Esophagus muscularis mucosa (tissue), 4 donors: ENCODE measurements at regions not wholly inside any gene's neighbourhood (a gene's known extent, or its start where the extent isn't known, plus 50 kb on each side); places are given as distances from the start of the nearest gene placed in this dataset.

ENCODE experiments used
- DNase-seq: peaks from one replicate; pipeline ENCODE4 v3.0.0-alpha.2; 2017; ENCODE audit errors: extremely low spot score
- H3K27ac ChIP-seq, 4 donors: fragments of 200-600 bp; sonication (generic); replicated peaks in 1 of 4; 1 replicate in 3 of 4; 2 replicates in 1 of 4; pipeline ENCODE4 v1.5.1; 2016 to 2019; ENCODE audit warnings: mild to moderate bottlenecking in 1 of 4
- H3K27me3 ChIP-seq, 4 donors: fragments of 200-600 bp; sonication (generic); one replicate each; pipeline versions ENCODE4 v1.5.1 to v1.6.0; 2016 to 2019
- H3K36me3 ChIP-seq, 4 donors: fragments of 200-600 bp; sonication (generic); one replicate each; pipeline ENCODE4 v1.5.1; 2016 to 2019
- H3K4me1 ChIP-seq, 4 donors: fragments of 200-600 bp; sonication (generic); one replicate each; pipeline ENCODE4 v1.5.1; 2016 to 2019
- H3K4me3 ChIP-seq, 4 donors: fragments of 200-600 bp; sonication (generic); 1 replicate in 2 of 4; 2 replicates in 2 of 4; pipeline ENCODE4 v1.5.1; 2016 to 2019; ENCODE audit warnings: mild to moderate bottlenecking in 4 of 4, moderate library complexity in 1 of 4
- H3K9me3 ChIP-seq, 4 donors: fragments of 200-600 bp; sonication (generic); 1 replicate in 3 of 4; 2 replicates in 1 of 4; pipeline ENCODE4 v1.5.1; 2016 to 2019
- EP300 ChIP-seq: sonication (generic); formaldehyde crosslinking; IDR thresholded peaks from one replicate; pipeline ENCODE4 v1.6.1; 2017; ENCODE audit warnings: antibody characterized with exemption
- POLR2A ChIP-seq: fragments of 450-650 bp; IDR thresholded peaks from one replicate; pipeline ENCODE4 v1.6.1; 2017; ENCODE audit warnings: antibody characterized with exemption, moderate library complexity, mild to moderate bottlenecking, low read depth
- POLR2AphosphoS5 ChIP-seq, 2 donors: sonication (generic); formaldehyde crosslinking; IDR thresholded peaks; one replicate each; pipeline ENCODE4 v1.6.1; 2017; ENCODE audit warnings: antibody characterized with exemption in 2 of 2
- WGBS: methylation state at CpG from one replicate; pipeline ENCODE4 v1.1.5; 2018; 5-methylcytosine and 5-hydroxymethylcytosine counted together
- intact Hi-C: fragments of 100-400 bp; cut with DNase I; formaldehyde crosslinking; loops from one replicate; pipeline ENCODE4 v1.15.1; 2023
- TF ChIP-seq, protein P1 (sequence below), 3 experiments: fragments of 200-600 bp in 2 of 3; fragments of 450-650 bp in 1 of 3; sonication (generic) in 2 of 3; IDR thresholded peaks; one replicate each; pipeline ENCODE4 v1.5.1; 2017 to 2019; ENCODE audit warnings: antibody characterized with exemption in 3 of 3, mild to moderate bottlenecking in 2 of 3, moderate library complexity in 1 of 3

GRCh38 chr20:43842126-43843020 is 72.3 kb upstream of the TOX2 start:
- H3K27me3 ChIP-seq: no peaks in the 10 kb centered on the region
- no peak overlapping the region for H3K4me3 ChIP-seq
- no peaks in the 10 kb centered on the region for H3K36me3 ChIP-seq
- intact Hi-C loops: loop anchor here (10.0 kb wide), 1 partner anchor 232 kb away; no protein-coding TSS in a partner anchor
- peaks cover 0 to 15% (median 13%) of the 10 kb centered on the region in 4 donors for H3K4me1 ChIP-seq
- WGBS: 82% methylated on average over 5 of the region's 9 CpGs
- DNase-seq: no peak
- no peak overlapping the region for H3K27ac ChIP-seq
- no peaks in the 10 kb centered on the region for H3K9me3 ChIP-seq
- TF ChIP-seq POLR2A (no peak), POLR2AphosphoS5 (IDR thresholded peaks at IDR 0.05) (no peak), EP300 (no peak)
- TF ChIP-seq, protein P1, sequence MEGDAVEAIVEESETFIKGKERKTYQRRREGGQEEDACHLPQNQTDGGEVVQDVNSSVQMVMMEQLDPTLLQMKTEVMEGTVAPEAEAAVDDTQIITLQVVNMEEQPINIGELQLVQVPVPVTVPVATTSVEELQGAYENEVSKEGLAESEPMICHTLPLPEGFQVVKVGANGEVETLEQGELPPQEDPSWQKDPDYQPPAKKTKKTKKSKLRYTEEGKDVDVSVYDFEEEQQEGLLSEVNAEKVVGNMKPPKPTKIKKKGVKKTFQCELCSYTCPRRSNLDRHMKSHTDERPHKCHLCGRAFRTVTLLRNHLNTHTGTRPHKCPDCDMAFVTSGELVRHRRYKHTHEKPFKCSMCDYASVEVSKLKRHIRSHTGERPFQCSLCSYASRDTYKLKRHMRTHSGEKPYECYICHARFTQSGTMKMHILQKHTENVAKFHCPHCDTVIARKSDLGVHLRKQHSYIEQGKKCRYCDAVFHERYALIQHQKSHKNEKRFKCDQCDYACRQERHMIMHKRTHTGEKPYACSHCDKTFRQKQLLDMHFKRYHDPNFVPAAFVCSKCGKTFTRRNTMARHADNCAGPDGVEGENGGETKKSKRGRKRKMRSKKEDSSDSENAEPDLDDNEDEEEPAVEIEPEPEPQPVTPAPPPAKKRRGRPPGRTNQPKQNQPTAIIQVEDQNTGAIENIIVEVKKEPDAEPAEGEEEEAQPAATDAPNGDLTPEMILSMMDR (IDR thresholded peaks at IDR 0.05): no peak

DNA sequence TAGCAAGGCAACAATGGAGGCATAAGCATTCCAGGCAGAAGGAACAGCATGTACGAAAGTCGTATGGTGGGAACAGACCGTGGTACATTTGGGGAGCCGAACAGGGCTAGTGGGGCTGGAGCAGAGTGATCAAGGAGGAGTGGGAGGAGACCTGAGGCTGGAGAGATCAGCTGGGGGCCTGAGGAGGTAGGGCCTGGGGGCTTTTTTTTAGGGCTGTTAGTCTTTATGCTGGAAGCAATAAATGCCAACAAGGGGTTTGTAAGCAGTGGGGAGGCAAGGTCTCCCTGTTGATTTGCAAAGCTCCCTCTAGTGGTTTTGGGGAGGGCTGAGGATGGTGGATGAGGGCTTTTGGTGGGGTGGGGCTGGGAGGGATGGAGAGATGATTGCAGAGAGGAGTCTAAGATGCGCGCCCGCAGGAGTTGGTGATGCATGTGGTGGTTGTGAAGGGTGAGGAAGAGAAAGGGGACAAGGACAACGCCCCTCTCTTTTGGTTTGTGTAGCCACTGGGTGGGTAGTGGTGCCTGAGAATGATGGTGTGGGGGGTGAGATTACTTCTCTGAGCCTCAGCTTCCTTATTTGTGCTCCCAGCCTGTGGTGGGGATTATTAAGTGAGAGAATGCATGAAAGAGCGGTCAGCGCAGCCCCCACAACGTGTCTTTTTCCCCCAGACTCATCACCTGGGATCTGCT is 74.1 kb upstream of the TOX2 start:
- DNase-seq: no peak
- Histone ChIP-seq H3K4me3 (no peak overlapping the region), H3K4me1 (peaks cover 0 to 13% (median 12%) of the 10 kb centered on the region in 4 donors), H3K36me3 (no peaks in the 10 kb centered on the region), H3K27ac (no peak overlapping the region), H3K9me3 (no peaks in the 10 kb centered on the region), H3K27me3 (no peaks in the 10 kb centered on the region)
- 77% methylated on average over 11 of the region's 11 CpGs for WGBS
- intact Hi-C loops: loop anchor here (10.0 kb wide), 1 partner anchor 234 kb away; no protein-coding TSS in a partner anchor
- TF ChIP-seq, protein P1 (IDR thresholded peaks at IDR 0.05): peak in 2 of 3 experiments; percentile 15 to 48
- no peak for TF ChIP-seq EP300

GRCh38 chr20:43839793-43840199 is 74.9 kb upstream of the TOX2 start:
- WGBS: 89% methylated on average over 4 of the region's 4 CpGs

DNA sequence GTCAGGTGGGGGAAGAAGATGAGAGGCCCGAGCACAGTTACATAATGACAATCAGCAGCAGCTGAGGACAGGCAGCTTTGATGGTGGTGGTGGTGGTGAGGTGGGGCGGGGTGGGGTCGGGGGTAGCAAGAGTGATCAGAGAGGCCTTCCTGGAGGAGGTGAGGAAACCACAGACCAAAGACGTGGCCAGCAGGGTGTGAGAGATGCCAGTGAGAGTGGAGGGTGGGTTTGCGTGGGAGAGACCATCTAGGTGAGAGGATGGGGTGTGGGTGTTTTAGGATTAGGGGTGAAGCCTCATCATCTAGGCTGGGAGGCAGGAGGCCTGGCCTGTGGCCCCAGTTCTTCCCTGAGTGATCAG is 76.0 kb upstream of the TOX2 start:
- Histone ChIP-seq H3K4me3 (no peak overlapping the region), H3K4me1 (no peaks in the 10 kb centered on the region), H3K27me3 (no peaks in the 10 kb centered on the region), H3K9me3 (no peaks in the 10 kb centered on the region), H3K27ac (no peak overlapping the region), H3K36me3 (no peaks in the 10 kb centered on the region)
- intact Hi-C loops: no loop called here
- peak; percentile 74 for DNase-seq
- TF ChIP-seq, protein P1 (IDR thresholded peaks at IDR 0.05): no peak
- no peak for TF ChIP-seq POLR2AphosphoS5 (IDR thresholded peaks at IDR 0.05)
- TF ChIP-seq POLR2A: no peak
- TF ChIP-seq EP300: no peak
- 79% methylated on average over 5 of the region's 5 CpGs for WGBS

More at GRCh38 chr20:43839793-43840199, 74.9 kb upstream of the TOX2 start:
- Histone ChIP-seq H3K4me3 (no peak overlapping the region), H3K27me3 (no peaks in the 10 kb centered on the region), H3K27ac (no peak overlapping the region), H3K36me3 (no peaks in the 10 kb centered on the region), H3K4me1 (peaks cover 0 to 8% (median 6%) of the 10 kb centered on the region in 4 donors), H3K9me3 (no peaks in the 10 kb centered on the region)
- DNase-seq: peak; percentile 4
- TF ChIP-seq POLR2AphosphoS5 (IDR thresholded peaks at IDR 0.05): no peak
- TF ChIP-seq, protein P1 (IDR thresholded peaks at IDR 0.05): no peak
- TF ChIP-seq POLR2A: no peak
- intact Hi-C loops: loop anchor here (10.0 kb wide), 1 partner anchor 235 kb away; no protein-coding TSS in a partner anchor
